Thyroid gland (tissue), 4 donors: ENCODE measurements at regions not wholly inside any gene's neighbourhood (a gene's known extent, or its start where the extent isn't known, plus 50 kb on each side); places are given as distances from the start of the nearest gene placed in this dataset.

Source experiments
- DNase-seq, 2 donors: peaks; one replicate each; pipeline ENCODE4 v3.0.0-alpha.2; 2019
- H3K27ac ChIP-seq, 3 donors: fragments of 200-600 bp; sonication (generic); 1 replicate in 2 of 3; 2 replicates in 1 of 3; pipeline ENCODE4 v1.5.1; 2016 to 2019; ENCODE audit warnings: mild to moderate bottlenecking in 1 of 3, moderate library complexity in 1 of 3
- H3K27me3 ChIP-seq: fragments of 200-600 bp; sonication (generic); one replicate; pipeline ENCODE4 v1.5.1; 2019
- H3K36me3 ChIP-seq, 2 donors: fragments of 200-600 bp; sonication (generic); one replicate each; pipeline ENCODE4 v1.5.1; 2016 to 2019
- H3K4me1 ChIP-seq, 2 donors: fragments of 200-600 bp; sonication (generic); one replicate each; pipeline ENCODE4 v1.5.1; 2017 to 2019
- H3K4me3 ChIP-seq, 3 donors: fragments of 200-600 bp; sonication (generic); replicated peaks in 1 of 3; 1 replicate in 2 of 3; 2 replicates in 1 of 3; pipeline ENCODE4 v1.5.1; 2016; ENCODE audit warnings: mild to moderate bottlenecking in 1 of 3
- H3K9me3 ChIP-seq: fragments of 200-600 bp; sonication (generic); one replicate; pipeline ENCODE4 v1.5.1; 2017
- CTCF ChIP-seq, 6 experiments: fragments of 200-600 bp in 3 of 6; fragments of 450-650 bp in 3 of 6; sonication (generic) in 3 of 6; IDR thresholded peaks; one replicate each; pipeline ENCODE4 v1.5.1; 2016 to 2019; ENCODE audit warnings: antibody characterized with exemption in 6 of 6, mild to moderate bottlenecking in 2 of 6, inconsistent platforms in 1 of 6, moderate library complexity in 1 of 6
- POLR2A ChIP-seq, 2 donors: fragments of 450-650 bp; IDR thresholded peaks; one replicate each; pipeline ENCODE4 v1.6.1; 2017; ENCODE audit warnings: antibody characterized with exemption in 2 of 2, mild to moderate bottlenecking in 2 of 2, moderate library complexity in 1 of 2
- WGBS, 2 donors: methylation state at CpG; one replicate each; pipeline ENCODE4 v1.1.5; 2017; 5-methylcytosine and 5-hydroxymethylcytosine counted together
- intact Hi-C: fragments of 100-400 bp; cut with DNase I; formaldehyde crosslinking; loops from one replicate; pipeline ENCODE4 v1.15.1; 2023

DNA sequence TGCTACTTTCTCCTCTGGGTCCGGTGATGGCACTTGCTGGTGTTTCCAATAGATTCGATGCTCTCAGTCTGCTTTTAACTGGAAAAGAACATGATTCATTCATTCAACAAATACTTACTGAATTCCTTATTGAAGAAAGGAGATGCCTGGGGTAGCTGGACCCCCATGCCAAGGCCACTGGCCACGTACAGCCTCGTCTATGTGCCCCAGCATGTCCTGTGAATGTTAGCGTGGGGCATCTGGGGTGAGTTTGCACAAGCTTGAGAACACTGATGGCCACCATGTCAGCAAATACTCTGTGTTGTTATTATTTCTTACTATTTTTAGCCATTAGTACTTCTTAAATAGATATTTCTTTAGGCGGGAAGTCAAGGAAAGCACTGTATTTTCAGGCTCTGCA lies 112.0 kb upstream of the OXGR1 start:
- Histone ChIP-seq H3K36me3 (no peaks in the 10 kb centered on the region), H3K27ac (no peak overlapping the region)
- no peak for DNase-seq

DNA sequence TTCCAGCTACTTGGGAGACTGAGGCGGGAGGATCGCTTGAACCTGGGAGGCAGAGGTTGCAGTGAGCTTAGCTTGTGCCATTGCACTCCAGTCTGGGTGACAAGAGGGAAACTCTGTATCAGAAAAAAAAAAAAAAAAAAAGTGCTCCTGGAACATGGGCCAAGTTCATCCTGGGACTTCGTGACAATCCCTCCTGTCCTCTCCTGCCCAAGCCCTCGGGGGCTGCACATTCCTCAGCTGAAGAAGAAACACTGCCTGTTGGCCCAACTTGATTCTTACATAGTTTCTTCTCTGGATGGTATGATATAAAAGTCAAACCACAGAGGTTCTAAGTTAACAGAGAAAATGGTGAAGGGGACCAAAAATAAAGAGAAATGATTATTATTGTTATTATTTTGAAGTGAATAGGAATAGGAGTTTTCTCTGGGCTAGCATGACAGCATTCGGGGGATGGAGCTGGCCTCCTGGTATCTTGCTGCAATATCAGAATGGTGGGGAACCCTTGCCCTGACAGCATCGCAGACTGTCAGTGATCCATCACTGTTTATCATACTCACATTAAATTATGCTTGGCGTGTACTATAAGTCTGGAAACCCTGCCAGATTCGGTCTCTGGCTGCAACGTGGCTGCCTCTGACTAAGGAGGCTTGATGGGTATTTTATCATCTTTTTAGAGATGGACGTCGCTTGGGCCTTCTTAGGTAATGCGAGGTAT lies 113.7 kb upstream of the OXGR1 start:
- no peaks in the 10 kb centered on the region for H3K9me3 ChIP-seq
- H3K4me3 ChIP-seq = no peak overlapping the region
- WGBS, 2 donors = 86 to 89% methylated on average over 12 of the region's 12 CpGs
- H3K27ac ChIP-seq = no peak overlapping the region
- peaks cover 7 to 13% of the 10 kb centered on the region in 2 donors for H3K4me1 ChIP-seq
- intact Hi-C loops = no loop called here
- no peak for DNase-seq
- no peak for TF ChIP-seq CTCF (IDR thresholded peaks at IDR 0.05)
- no peak for TF ChIP-seq POLR2A (IDR thresholded peaks at IDR 0.05)
- H3K36me3 ChIP-seq = no peaks in the 10 kb centered on the region
- no peaks in the 10 kb centered on the region for H3K27me3 ChIP-seq

More for the DNA sequence above, 112.0 kb upstream of the OXGR1 start:
- TF ChIP-seq CTCF (IDR thresholded peaks at IDR 0.05) (no peak), POLR2A (IDR thresholded peaks at IDR 0.05) (no peak)
- Histone ChIP-seq H3K9me3 (no peaks in the 10 kb centered on the region), H3K27me3 (no peaks in the 10 kb centered on the region), H3K4me3 (no peak overlapping the region), H3K4me1 (peaks cover 3 to 13% of the 10 kb centered on the region in 2 donors)
- 87 to 89% methylated on average over 6 of the region's 6 CpGs for WGBS, 2 donors
- intact Hi-C loops = no loop called here

- Histone ChIP-seq H3K4me1 (peaks cover 7 to 13% of the 10 kb centered on the region in 2 donors), H3K36me3 (no peaks in the 10 kb centered on the region), H3K27me3 (no peaks in the 10 kb centered on the region), H3K9me3 (no peaks in the 10 kb centered on the region), H3K27ac (no peak overlapping the region), H3K4me3 (no peak overlapping the region)
- TF ChIP-seq POLR2A (IDR thresholded peaks at IDR 0.05) = no peak
- no peak for TF ChIP-seq CTCF (IDR thresholded peaks at IDR 0.05)
- intact Hi-C loops = no loop called here
- WGBS, 2 donors = 91 to 96% methylated on average over 3 of the region's 3 CpGs
- no peak for DNase-seq
Measured at GRCh38 chr13:97108530-97108900, 113.6 kb upstream of the MBNL2 start.

- DNase-seq = no peak
- H3K4me1 ChIP-seq = peaks cover 7 to 13% of the 10 kb centered on the region in 2 donors
- H3K9me3 ChIP-seq = no peaks in the 10 kb centered on the region
- intact Hi-C loops = no loop called here
- H3K27me3 ChIP-seq = no peaks in the 10 kb centered on the region
- no peaks in the 10 kb centered on the region for H3K36me3 ChIP-seq
- H3K4me3 ChIP-seq = no peak overlapping the region
- WGBS, 2 donors = 74 to 80% methylated on average over 7 of the region's 7 CpGs
- H3K27ac ChIP-seq = no peak overlapping the region
- TF ChIP-seq POLR2A (IDR thresholded peaks at IDR 0.05) (no peak), CTCF (IDR thresholded peaks at IDR 0.05) (no peak)
Measured at GRCh38 chr13:97109256-97109655, 112.9 kb upstream of the MBNL2 start.

DNA sequence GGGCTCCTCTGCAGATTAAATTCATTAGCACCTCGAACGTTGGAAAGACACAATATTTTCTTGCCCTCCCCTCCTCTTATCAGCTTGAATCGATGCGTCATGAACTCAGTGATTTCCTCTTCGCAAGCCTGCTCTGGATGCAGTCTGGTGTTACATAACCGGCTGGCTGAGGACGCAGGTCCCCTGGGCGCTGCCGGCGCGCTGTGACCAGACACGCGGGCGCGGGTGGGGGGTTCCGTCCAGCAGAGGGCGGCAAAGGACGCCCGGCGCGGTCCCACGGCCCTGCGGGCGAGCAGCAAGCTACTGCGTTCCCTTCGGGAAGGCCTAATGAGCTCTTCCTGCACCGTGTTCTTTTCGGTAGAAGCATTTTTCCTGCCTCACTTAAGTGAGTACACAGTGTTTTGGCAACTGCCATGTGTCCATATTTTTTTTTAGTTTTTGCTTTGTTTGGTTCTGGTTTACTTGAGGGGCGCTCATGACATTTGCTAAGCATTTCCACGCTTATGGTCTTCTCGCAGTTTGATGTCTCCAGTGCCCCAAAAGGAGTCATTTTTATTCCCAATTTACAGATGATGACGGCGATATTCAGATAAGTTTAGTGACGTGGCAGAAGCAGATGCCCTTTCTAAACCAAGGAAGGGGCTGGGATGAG lies 112.2 kb upstream of the MBNL2 start:
- 18 to 22% methylated on average over 25 to 28 of the region's 34 CpGs for WGBS, 2 donors
- Histone ChIP-seq H3K27ac (no peak overlapping the region), H3K9me3 (no peaks in the 10 kb centered on the region), H3K27me3 (no peaks in the 10 kb centered on the region), H3K4me1 (peaks cover 8 to 16% of the 10 kb centered on the region in 2 donors), H3K4me3 (no peak overlapping the region), H3K36me3 (no peaks in the 10 kb centered on the region)
- intact Hi-C loops = loop anchor here (5.0 to 10.0 kb wide), 3 partner anchors 105 to 252 kb away; no protein-coding TSS in a partner anchor
- no peak for TF ChIP-seq POLR2A (IDR thresholded peaks at IDR 0.05)
- TF ChIP-seq CTCF (IDR thresholded peaks at IDR 0.05) = peak; percentile 70 to 96 (median 94)
- DNase-seq = peak; percentile 86 to 91
